ENCODE measurements at regions not wholly inside any gene's neighbourhood (a gene's known extent, or its start where the extent isn't known, plus 50 kb on each side); places are given as distances from the start of the nearest gene placed in this dataset.

DNA sequence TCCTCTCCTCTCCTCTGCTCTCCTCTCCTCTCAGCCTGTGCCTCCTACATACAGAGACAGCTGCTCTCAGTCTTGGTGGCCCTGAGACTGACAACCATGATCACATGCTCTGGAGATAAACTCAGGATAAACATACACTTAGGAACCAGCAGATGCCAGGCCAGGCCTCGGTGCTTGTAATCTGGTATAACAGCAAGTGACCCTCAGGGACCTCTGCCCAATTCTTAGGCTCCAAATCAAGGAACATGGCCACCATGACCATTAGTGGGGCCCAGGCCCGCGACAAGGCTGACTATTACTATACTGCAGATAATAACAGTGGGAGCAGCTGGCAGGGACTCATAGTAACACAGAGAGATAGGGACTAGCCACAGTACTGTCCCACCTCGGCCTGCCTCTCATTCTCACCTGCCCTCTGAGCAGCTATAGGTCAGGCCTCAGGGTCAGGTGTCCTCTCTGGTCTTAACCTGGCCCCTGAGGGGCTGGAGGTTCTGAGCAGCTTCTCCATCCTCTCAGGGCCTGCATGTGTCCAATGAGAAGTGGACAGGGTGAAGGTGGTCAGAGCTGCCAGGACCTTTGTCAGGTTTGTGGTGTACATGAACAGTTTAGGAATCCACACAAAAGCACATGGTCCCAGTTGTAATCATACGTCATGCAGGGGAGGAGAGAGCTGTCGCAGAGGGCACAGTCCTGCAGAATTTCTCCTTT is 106.1 kb downstream of the GGTLC2 start:
- TF ChIP-seq, protein P1, sequence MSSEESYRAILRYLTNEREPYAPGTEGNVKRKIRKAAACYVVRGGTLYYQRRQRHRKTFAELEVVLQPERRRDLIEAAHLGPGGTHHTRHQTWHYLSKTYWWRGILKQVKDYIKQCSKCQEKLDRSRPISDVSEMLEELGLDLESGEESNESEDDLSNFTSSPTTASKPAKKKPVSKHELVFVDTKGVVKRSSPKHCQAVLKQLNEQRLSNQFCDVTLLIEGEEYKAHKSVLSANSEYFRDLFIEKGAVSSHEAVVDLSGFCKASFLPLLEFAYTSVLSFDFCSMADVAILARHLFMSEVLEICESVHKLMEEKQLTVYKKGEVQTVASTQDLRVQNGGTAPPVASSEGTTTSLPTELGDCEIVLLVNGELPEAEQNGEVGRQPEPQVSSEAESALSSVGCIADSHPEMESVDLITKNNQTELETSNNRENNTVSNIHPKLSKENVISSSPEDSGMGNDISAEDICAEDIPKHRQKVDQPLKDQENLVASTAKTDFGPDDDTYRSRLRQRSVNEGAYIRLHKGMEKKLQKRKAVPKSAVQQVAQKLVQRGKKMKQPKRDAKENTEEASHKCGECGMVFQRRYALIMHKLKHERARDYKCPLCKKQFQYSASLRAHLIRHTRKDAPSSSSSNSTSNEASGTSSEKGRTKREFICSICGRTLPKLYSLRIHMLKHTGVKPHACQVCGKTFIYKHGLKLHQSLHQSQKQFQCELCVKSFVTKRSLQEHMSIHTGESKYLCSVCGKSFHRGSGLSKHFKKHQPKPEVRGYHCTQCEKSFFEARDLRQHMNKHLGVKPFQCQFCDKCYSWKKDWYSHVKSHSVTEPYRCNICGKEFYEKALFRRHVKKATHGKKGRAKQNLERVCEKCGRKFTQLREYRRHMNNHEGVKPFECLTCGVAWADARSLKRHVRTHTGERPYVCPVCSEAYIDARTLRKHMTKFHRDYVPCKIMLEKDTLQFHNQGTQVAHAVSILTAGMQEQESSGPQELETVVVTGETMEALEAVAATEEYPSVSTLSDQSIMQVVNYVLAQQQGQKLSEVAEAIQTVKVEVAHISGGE (tag by site-specific recombination; conservative IDR thresholded peaks at IDR 0.05; ENCODE audit: low read depth) = no peak
- TF ChIP-seq, protein P2, sequence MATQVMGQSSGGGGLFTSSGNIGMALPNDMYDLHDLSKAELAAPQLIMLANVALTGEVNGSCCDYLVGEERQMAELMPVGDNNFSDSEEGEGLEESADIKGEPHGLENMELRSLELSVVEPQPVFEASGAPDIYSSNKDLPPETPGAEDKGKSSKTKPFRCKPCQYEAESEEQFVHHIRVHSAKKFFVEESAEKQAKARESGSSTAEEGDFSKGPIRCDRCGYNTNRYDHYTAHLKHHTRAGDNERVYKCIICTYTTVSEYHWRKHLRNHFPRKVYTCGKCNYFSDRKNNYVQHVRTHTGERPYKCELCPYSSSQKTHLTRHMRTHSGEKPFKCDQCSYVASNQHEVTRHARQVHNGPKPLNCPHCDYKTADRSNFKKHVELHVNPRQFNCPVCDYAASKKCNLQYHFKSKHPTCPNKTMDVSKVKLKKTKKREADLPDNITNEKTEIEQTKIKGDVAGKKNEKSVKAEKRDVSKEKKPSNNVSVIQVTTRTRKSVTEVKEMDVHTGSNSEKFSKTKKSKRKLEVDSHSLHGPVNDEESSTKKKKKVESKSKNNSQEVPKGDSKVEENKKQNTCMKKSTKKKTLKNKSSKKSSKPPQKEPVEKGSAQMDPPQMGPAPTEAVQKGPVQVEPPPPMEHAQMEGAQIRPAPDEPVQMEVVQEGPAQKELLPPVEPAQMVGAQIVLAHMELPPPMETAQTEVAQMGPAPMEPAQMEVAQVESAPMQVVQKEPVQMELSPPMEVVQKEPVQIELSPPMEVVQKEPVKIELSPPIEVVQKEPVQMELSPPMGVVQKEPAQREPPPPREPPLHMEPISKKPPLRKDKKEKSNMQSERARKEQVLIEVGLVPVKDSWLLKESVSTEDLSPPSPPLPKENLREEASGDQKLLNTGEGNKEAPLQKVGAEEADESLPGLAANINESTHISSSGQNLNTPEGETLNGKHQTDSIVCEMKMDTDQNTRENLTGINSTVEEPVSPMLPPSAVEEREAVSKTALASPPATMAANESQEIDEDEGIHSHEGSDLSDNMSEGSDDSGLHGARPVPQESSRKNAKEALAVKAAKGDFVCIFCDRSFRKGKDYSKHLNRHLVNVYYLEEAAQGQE (tag by site-specific recombination; IDR thresholded peaks at IDR 0.05) = no peak
- TF ChIP-seq, protein P3, sequence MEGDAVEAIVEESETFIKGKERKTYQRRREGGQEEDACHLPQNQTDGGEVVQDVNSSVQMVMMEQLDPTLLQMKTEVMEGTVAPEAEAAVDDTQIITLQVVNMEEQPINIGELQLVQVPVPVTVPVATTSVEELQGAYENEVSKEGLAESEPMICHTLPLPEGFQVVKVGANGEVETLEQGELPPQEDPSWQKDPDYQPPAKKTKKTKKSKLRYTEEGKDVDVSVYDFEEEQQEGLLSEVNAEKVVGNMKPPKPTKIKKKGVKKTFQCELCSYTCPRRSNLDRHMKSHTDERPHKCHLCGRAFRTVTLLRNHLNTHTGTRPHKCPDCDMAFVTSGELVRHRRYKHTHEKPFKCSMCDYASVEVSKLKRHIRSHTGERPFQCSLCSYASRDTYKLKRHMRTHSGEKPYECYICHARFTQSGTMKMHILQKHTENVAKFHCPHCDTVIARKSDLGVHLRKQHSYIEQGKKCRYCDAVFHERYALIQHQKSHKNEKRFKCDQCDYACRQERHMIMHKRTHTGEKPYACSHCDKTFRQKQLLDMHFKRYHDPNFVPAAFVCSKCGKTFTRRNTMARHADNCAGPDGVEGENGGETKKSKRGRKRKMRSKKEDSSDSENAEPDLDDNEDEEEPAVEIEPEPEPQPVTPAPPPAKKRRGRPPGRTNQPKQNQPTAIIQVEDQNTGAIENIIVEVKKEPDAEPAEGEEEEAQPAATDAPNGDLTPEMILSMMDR (tag by site-specific recombination; IDR thresholded peaks at IDR 0.05) = no peak
- TF ChIP-seq KLF8 (tag by site-specific recombination; IDR thresholded peaks at IDR 0.05) (no peak), ZNF140 (tag by site-specific recombination; IDR thresholded peaks at IDR 0.05) (no peak), ZFP37 (tag by site-specific recombination; IDR thresholded peaks at IDR 0.05) (no peak), ZNF138 (tag by site-specific recombination; IDR thresholded peaks at IDR 0.05; ENCODE audit: borderline replicate concordance) (no peak), TCF7L2 (IDR thresholded peaks at IDR 0.05; ENCODE audit: borderline replicate concordance, low read depth, low read length) (no peak), ZNF146 (tag by site-specific recombination; IDR thresholded peaks at IDR 0.05) (no peak), PRDM1 (tag by site-specific recombination; IDR thresholded peaks at IDR 0.05) (no peak)
- TF ChIP-seq, protein P4, sequence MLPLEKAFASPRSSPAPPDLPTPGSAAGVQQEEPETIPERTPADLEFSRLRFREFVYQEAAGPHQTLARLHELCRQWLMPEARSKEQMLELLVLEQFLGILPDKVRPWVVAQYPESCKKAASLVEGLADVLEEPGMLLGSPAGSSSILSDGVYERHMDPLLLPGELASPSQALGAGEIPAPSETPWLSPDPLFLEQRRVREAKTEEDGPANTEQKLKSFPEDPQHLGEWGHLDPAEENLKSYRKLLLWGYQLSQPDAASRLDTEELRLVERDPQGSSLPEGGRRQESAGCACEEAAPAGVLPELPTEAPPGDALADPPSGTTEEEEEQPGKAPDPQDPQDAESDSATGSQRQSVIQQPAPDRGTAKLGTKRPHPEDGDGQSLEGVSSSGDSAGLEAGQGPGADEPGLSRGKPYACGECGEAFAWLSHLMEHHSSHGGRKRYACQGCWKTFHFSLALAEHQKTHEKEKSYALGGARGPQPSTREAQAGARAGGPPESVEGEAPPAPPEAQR (tag by site-specific recombination; IDR thresholded peaks at IDR 0.05) = no peak

All from HEK293 (cell line).